ENCODE measurements at regions not wholly inside any gene's neighbourhood (a gene's known extent, or its start where the extent isn't known, plus 50 kb on each side); places are given as distances from the start of the nearest gene placed in this dataset.
A peak's percentile ranks its signal among the peaks of the same experiment; 100 is the strongest.

- in situ Hi-C loops (cut with HindIII; ENCODE audit: low pct_ligation_motif_present, low sequenced_read_pairs), result no loop called here
- no peaks in the 10 kb centered on the region for H3K36me3 ChIP-seq (replicated peaks)
- DNase-seq, result peak; percentile 31
Observed at GRCh38 chr6:167742719-167743303, 83.9 kb upstream of the AFDN start.

GRCh38 chr6:167744681-167745669, 81.7 kb upstream of the AFDN start:
- DNase-seq, result no peak
- in situ Hi-C loops (cut with HindIII; ENCODE audit: low pct_ligation_motif_present, low sequenced_read_pairs), result no loop called here
- Histone ChIP-seq H3K27ac (no peak overlapping the region), H3K27me3 (replicated peaks) (no peaks in the 10 kb centered on the region), H3K36me3 (replicated peaks) (no peaks in the 10 kb centered on the region), H3K4me3 (ENCODE audit: low read depth, low read length) (no peak overlapping the region)
- TF ChIP-seq CTCF (IDR thresholded peaks at IDR 0.05; ENCODE audit: low read depth, low read length, missing control alignments), result no peak

More at GRCh38 chr6:167742719-167743303, 83.9 kb upstream of the AFDN start:
- no peak for TF ChIP-seq CTCF (IDR thresholded peaks at IDR 0.05; ENCODE audit: low read depth, low read length, missing control alignments)
- Histone ChIP-seq H3K27ac (no peak overlapping the region), H3K27me3 (replicated peaks) (no peaks in the 10 kb centered on the region), H3K4me3 (ENCODE audit: low read depth, low read length) (no peak overlapping the region)

GRCh38 chr6:167745670-167746389, 80.9 kb upstream of the AFDN start:
- Histone ChIP-seq H3K4me3 (ENCODE audit: low read depth, low read length) (no peak overlapping the region), H3K27ac (no peak overlapping the region), H3K36me3 (replicated peaks) (no peaks in the 10 kb centered on the region), H3K27me3 (replicated peaks) (no peaks in the 10 kb centered on the region)
- TF ChIP-seq CTCF (IDR thresholded peaks at IDR 0.05; ENCODE audit: low read depth, low read length, missing control alignments), result no peak
- in situ Hi-C loops (cut with HindIII; ENCODE audit: low pct_ligation_motif_present, low sequenced_read_pairs), result no loop called here
- no peak for DNase-seq

- no peak for DNase-seq
- no peak for TF ChIP-seq CTCF (IDR thresholded peaks at IDR 0.05; ENCODE audit: low read depth, low read length, missing control alignments)
- in situ Hi-C loops (cut with HindIII; ENCODE audit: low pct_ligation_motif_present, low sequenced_read_pairs), result no loop called here
- Histone ChIP-seq H3K27ac (no peak overlapping the region), H3K4me3 (ENCODE audit: low read depth, low read length) (no peak overlapping the region), H3K36me3 (replicated peaks) (no peaks in the 10 kb centered on the region), H3K27me3 (replicated peaks) (no peaks in the 10 kb centered on the region)
Observed at GRCh38 chr6:167746390-167746907, 80.3 kb upstream of the AFDN start.

- DNase-seq, result no peak
- TF ChIP-seq CTCF (IDR thresholded peaks at IDR 0.05; ENCODE audit: low read depth, low read length, missing control alignments), result no peak
- in situ Hi-C loops (cut with HindIII; ENCODE audit: low pct_ligation_motif_present, low sequenced_read_pairs), result no loop called here
- Histone ChIP-seq H3K4me3 (ENCODE audit: low read depth, low read length) (no peak overlapping the region), H3K36me3 (replicated peaks) (no peaks in the 10 kb centered on the region), H3K27me3 (replicated peaks) (no peaks in the 10 kb centered on the region), H3K27ac (no peak overlapping the region)
Observed at GRCh38 chr6:167746975-167747374, 79.7 kb upstream of the AFDN start.
